WI38 (cell line): ENCODE measurements at regions not wholly inside any gene's neighbourhood (a gene's known extent, or its start where the extent isn't known, plus 50 kb on each side); places are given as distances from the start of the nearest gene placed in this dataset.

Source experiments
- H3K4me3 ChIP-seq: 2 replicates; pipeline ENCODE4 v1.5.1; 2011; ENCODE audit warnings: low read depth, mild to moderate bottlenecking, control low read depth, low read length
- CTCF ChIP-seq: IDR thresholded peaks from 2 replicates; pipeline ENCODE4 v1.5.1; 2012; ENCODE audit warnings: low read depth, mild to moderate bottlenecking, control low read depth, low read length

GRCh38 chr5:2003206-2003605, 120.5 kb upstream of the IRX4 start:
- H3K4me3 ChIP-seq: no peak overlapping the region
- TF ChIP-seq CTCF: no peak

- no peak overlapping the region for H3K4me3 ChIP-seq
- no peak for TF ChIP-seq CTCF
These were observed 118.6 kb upstream of the IRX4 start for GRCh38 chr5:2001300-2001699.

- H3K4me3 ChIP-seq: no peak overlapping the region
- TF ChIP-seq CTCF: no peak
These were observed 117.9 kb upstream of the IRX4 start for GRCh38 chr5:2000591-2000990.

GRCh38 chr5:1999794-2000193, 117.1 kb upstream of the IRX4 start:
- H3K4me3 ChIP-seq: no peak overlapping the region
- TF ChIP-seq CTCF: no peak

- TF ChIP-seq CTCF: no peak
- H3K4me3 ChIP-seq: no peak overlapping the region
These were observed 116.1 kb upstream of the IRX4 start for GRCh38 chr5:1998716-1999317.

GRCh38 chr5:1998348-1998669, 115.6 kb upstream of the IRX4 start:
- H3K4me3 ChIP-seq: no peak overlapping the region
- TF ChIP-seq CTCF: no peak

GRCh38 chr5:1997640-1998347, 115.1 kb upstream of the IRX4 start:
- H3K4me3 ChIP-seq: no peak overlapping the region
- TF ChIP-seq CTCF: no peak
